ENCODE measurements at regions not wholly inside any gene's neighbourhood (a gene's known extent, or its start where the extent isn't known, plus 50 kb on each side); places are given as distances from the start of the nearest gene placed in this dataset.

DNA sequence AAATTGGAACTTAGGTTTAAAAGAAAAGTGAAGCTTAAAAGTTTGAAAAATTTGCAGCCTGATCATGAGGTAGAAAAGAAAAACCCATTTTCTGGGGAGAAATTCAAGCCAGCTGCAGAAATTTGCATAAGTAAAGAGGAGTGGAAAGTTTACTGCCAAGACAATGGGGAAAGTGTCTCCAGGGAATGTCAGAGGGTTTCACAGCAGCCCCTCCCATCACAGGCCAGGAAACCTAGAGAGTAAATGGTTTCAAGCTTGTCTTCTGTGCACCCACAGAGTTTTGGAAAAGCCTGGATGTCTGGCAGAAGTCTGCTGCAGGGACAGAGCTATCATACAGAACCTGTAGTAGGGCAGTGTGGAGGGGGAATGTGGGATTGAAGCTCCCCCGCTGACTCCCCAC lies 254.0 kb upstream of the FSIP2 start:
- TF ChIP-seq, protein P1, sequence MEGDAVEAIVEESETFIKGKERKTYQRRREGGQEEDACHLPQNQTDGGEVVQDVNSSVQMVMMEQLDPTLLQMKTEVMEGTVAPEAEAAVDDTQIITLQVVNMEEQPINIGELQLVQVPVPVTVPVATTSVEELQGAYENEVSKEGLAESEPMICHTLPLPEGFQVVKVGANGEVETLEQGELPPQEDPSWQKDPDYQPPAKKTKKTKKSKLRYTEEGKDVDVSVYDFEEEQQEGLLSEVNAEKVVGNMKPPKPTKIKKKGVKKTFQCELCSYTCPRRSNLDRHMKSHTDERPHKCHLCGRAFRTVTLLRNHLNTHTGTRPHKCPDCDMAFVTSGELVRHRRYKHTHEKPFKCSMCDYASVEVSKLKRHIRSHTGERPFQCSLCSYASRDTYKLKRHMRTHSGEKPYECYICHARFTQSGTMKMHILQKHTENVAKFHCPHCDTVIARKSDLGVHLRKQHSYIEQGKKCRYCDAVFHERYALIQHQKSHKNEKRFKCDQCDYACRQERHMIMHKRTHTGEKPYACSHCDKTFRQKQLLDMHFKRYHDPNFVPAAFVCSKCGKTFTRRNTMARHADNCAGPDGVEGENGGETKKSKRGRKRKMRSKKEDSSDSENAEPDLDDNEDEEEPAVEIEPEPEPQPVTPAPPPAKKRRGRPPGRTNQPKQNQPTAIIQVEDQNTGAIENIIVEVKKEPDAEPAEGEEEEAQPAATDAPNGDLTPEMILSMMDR (IDR thresholded peaks at IDR 0.05): no peak
- TF ChIP-seq POLR2A (IDR thresholded peaks at IDR 0.05): no peak

Data from uterus (tissue), 2 donors.